Heart left ventricle (tissue), 16 donors: ENCODE measurements at regions not wholly inside any gene's neighbourhood (a gene's known extent, or its start where the extent isn't known, plus 50 kb on each side); places are given as distances from the start of the nearest gene placed in this dataset.

Experiments
- ATAC-seq, 4 donors: fragments of 200-7000 bp; cut with Tn5 transposase; one replicate each; pipeline ENCODE4 v1.9.1; 2020 to 2022; ENCODE audit warnings: moderate library complexity in 4 of 4, mild to moderate bottlenecking in 3 of 4, moderate number of reproducible peaks in 1 of 4
- DNase-seq, 5 donors: peaks; one replicate each; pipeline ENCODE4 v3.0.0-alpha.2; 2020
- H3K27ac ChIP-seq, 12 donors: fragments of 200-600 bp; sonication (generic) in 4 of 12; one replicate each; pipeline versions ENCODE4 v1.5.0 to v1.8.0; 2016 to 2022; ENCODE audit warnings: mild to moderate bottlenecking in 2 of 12
- H3K27me3 ChIP-seq, 9 donors: fragments of 200-600 bp; sonication (generic) in 2 of 9; one replicate each; pipeline versions ENCODE4 v1.5.1 to v1.8.0; 2016 to 2022; ENCODE audit warnings: mild to moderate bottlenecking in 3 of 9
- H3K36me3 ChIP-seq, 9 donors: fragments of 200-600 bp; sonication (generic) in 2 of 9; one replicate each; pipeline versions ENCODE4 v1.5.0 to v1.8.0; 2018 to 2022; ENCODE audit warnings: mild to moderate bottlenecking in 2 of 9
- H3K4me1 ChIP-seq, 12 donors: fragments of 200-600 bp; sonication (generic) in 4 of 12; one replicate each; pipeline versions ENCODE4 v1.5.0 to v1.8.0; 2016 to 2022; ENCODE audit warnings: mild to moderate bottlenecking in 3 of 12
- H3K4me3 ChIP-seq, 12 donors: fragments of 200-600 bp; sonication (generic) in 4 of 12; one replicate each; pipeline versions ENCODE4 v1.5.0 to v1.8.0; 2017 to 2022; ENCODE audit warnings: mild to moderate bottlenecking in 9 of 12, moderate library complexity in 4 of 12
- H3K9me3 ChIP-seq, 12 donors: fragments of 200-600 bp; sonication (generic) in 4 of 12; one replicate each; pipeline versions ENCODE4 v1.5.0 to v1.8.0; 2016 to 2022; ENCODE audit warnings: mild to moderate bottlenecking in 1 of 12
- CTCF ChIP-seq, 12 donors: fragments of 200-600 bp; sonication (generic) in 4 of 12; IDR thresholded peaks; one replicate each; pipeline versions ENCODE4 v1.5.0 to v1.8.0; 2018 to 2022; ENCODE audit warnings: antibody characterized with exemption in 12 of 12, mild to moderate bottlenecking in 5 of 12
- POLR2A ChIP-seq, 2 donors: fragments of 450-650 bp; IDR thresholded peaks; one replicate each; pipeline ENCODE4 v1.6.1; 2017; ENCODE audit warnings: antibody characterized with exemption in 2 of 2, mild to moderate bottlenecking in 2 of 2, moderate library complexity in 2 of 2
- WGBS, 4 donors: extraction: QIAGEN DNeasy Blood & Tissue Kit in 2 of 4; methylation state at CpG; one replicate each; pipeline versions ENCODE4 v1.1.5 to v1.1.7; 2013 to 2018; 5-methylcytosine and 5-hydroxymethylcytosine counted together
- intact Hi-C, 10 donors: fragments of 100-400 bp; cut with DNase I; formaldehyde crosslinking; loops; one replicate each; pipeline versions ENCODE4 v1.11.1 to v1.14.2; 2022
- donor health status: ischemic (EF 13 %, LVEDD 7.1; RV severe dilation, severe dysfunction).
- donor health status: healthy with polysubstance abuse.
- donor health status: DM: no; HTN: yes; CAD: no.
- donor health status: DM: no; HTN: no; CAD: no.
- donor health status: ischemic (EF 25% LVEDD 6.9; RV normal size, moderate dysfunction).
- donor health status: ischemic (EF 25% LVEDD 5.7; RV mildly dilated, moderate dysfunction).
- donor health status: healthy.
- donor health status: DM: yes; HTN: yes; CAD: no.
- donor health status: ischemic (EF 35%, LVEDD 5.7; RV mildly dilated, moderate dysfunction).
- donor health status: nonischemic (EF 11% LVEDD 7.7; RV severe dilation, severe dysfunction).
- donor health status: DM: yes; HTN: yes; CAD: no.
- donor health status: PGD.
- donor health status: ischemic (EF 29% LVEDD 5.4; RV normal size, mild dysfunction).
- donor health status: nonischemic (EF 23%, LVEDD 6.1; RV moderate dilation, normal function).

GRCh38 chr9:99680191-99680590 is 141.5 kb upstream of the NR4A3 start:
- Histone ChIP-seq H3K36me3 (no peaks in the 10 kb centered on the region), H3K27ac (no peak overlapping the region), H3K9me3 (peaks cover 0 to 12% (median 5%) of the 10 kb centered on the region in 12 donors), H3K4me3 (no peak overlapping the region), H3K27me3 (no peaks in the 10 kb centered on the region), H3K4me1 (peaks cover 0 to 8% (median 0%) of the 10 kb centered on the region in 12 donors)
- no peak for TF ChIP-seq POLR2A (IDR thresholded peaks at IDR 0.05)
- TF ChIP-seq CTCF (IDR thresholded peaks at IDR 0.05) = no peak
- intact Hi-C loops = no loop called here
- no peak for ATAC-seq
- DNase-seq = no peak
- WGBS, 4 donors = 72 to 88% (median 79%) methylated on average over 1 of the region's 1 CpG

DNA sequence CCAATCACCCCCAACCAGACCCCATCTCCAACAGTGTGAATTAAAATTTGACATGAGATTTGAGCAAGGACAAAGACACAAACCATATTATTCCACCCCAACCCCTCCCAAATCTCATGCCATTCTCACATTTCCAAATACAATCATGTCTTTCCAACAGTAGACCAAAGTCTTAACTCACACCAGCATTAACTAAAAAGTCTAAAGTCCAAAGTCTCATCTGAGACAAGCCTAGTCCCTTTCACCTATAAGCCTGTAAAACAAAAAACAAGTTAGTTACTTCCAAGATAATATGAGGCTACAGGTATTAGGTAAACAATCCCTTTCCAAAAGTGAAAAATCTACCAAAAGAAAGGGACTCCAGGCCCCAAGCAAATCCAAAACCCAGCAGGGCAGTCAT is 140.6 kb upstream of the NR4A3 start:
- no peak overlapping the region for H3K27ac ChIP-seq
- H3K4me3 ChIP-seq = no peak overlapping the region
- peaks cover 0 to 7% (median 2%) of the 10 kb centered on the region in 12 donors for H3K9me3 ChIP-seq
- intact Hi-C loops = no loop called here
- ATAC-seq = no peak
- no peak for DNase-seq
- peaks cover 0 to 8% (median 0%) of the 10 kb centered on the region in 12 donors for H3K4me1 ChIP-seq
- TF ChIP-seq POLR2A (IDR thresholded peaks at IDR 0.05) (no peak), CTCF (IDR thresholded peaks at IDR 0.05) (no peak)
- no peaks in the 10 kb centered on the region for H3K27me3 ChIP-seq
- H3K36me3 ChIP-seq = no peaks in the 10 kb centered on the region

GRCh38 chr9:99682378-99682777 is 139.3 kb upstream of the NR4A3 start:
- no peak for DNase-seq
- H3K9me3 ChIP-seq = peaks cover 0 to 5% (median 0%) of the 10 kb centered on the region in 12 donors
- H3K4me3 ChIP-seq = no peak overlapping the region
- no peaks in the 10 kb centered on the region for H3K36me3 ChIP-seq
- no peaks in the 10 kb centered on the region for H3K27me3 ChIP-seq
- no peak overlapping the region for H3K27ac ChIP-seq
- intact Hi-C loops = no loop called here
- WGBS, 4 donors = 96 to 100% (median 98%) methylated on average over 1 of the region's 1 CpG
- H3K4me1 ChIP-seq = peaks cover 0 to 8% (median 0%) of the 10 kb centered on the region in 12 donors
- TF ChIP-seq CTCF (IDR thresholded peaks at IDR 0.05) = no peak
- no peak for TF ChIP-seq POLR2A (IDR thresholded peaks at IDR 0.05)
- no peak for ATAC-seq

DNA sequence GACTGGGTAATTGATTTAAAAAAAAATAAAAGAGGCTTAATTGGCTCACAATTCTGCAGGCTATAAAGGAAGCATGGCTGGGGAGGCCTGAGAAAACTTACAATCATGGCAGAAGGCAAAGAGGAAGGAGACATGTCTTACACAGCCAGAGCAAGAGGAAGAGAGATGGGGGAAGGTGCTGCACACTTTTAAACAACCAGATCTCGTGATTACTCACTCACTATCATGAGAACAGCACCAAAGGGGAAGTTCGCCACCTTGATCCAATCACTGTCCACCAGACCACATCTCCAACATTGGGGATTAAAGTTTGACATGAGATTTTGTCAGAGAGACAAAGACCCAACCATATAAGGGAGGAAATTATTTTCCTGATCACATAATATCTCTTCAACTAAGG is 138.8 kb upstream of the NR4A3 start:
- 67 to 74% (median 72%) methylated on average over 2 of the region's 2 CpGs for WGBS, 4 donors
- no peak overlapping the region for H3K27ac ChIP-seq
- no peaks in the 10 kb centered on the region for H3K36me3 ChIP-seq
- ATAC-seq (no peak), DNase-seq (no peak)
- peaks cover 0 to 5% (median 0%) of the 10 kb centered on the region in 12 donors for H3K9me3 ChIP-seq
- no peak overlapping the region for H3K4me3 ChIP-seq
- TF ChIP-seq CTCF (IDR thresholded peaks at IDR 0.05) = no peak
- TF ChIP-seq POLR2A (IDR thresholded peaks at IDR 0.05) = no peak
- H3K27me3 ChIP-seq = no peaks in the 10 kb centered on the region
- intact Hi-C loops = no loop called here
- H3K4me1 ChIP-seq = peaks cover 0 to 8% (median 0%) of the 10 kb centered on the region in 12 donors
